HFF-Myc (cell line): ENCODE measurements at regions not wholly inside any gene's neighbourhood (a gene's known extent, or its start where the extent isn't known, plus 50 kb on each side); places are given as distances from the start of the nearest gene placed in this dataset.

Source experiments
- DNase-seq: peaks from one replicate; pipeline ENCODE4 v3.0.0-alpha.2; 2011; ENCODE audit warnings: low read depth; ENCODE audit errors: extremely low read depth
- H3K4me3 ChIP-seq: replicated peaks from 2 replicates; pipeline ENCODE4 v1.5.1; 2011; ENCODE audit warnings: low read depth, mild to moderate bottlenecking, control low read depth, low read length
- CTCF ChIP-seq: IDR thresholded peaks from 2 replicates; pipeline ENCODE4 v1.5.1; 2012; ENCODE audit warnings: mild to moderate bottlenecking, low read depth, low read length, control low read depth; ENCODE audit errors: missing control alignments

GRCh38 chr4:152247271-152247975 lies 288.5 kb downstream of the FBXW7 start:
- H3K4me3 ChIP-seq: no peak overlapping the region
- no peak for DNase-seq
- no peak for TF ChIP-seq CTCF

- H3K4me3 ChIP-seq: no peak overlapping the region
- no peak for DNase-seq
- TF ChIP-seq CTCF: no peak
Observed at GRCh38 chr4:152246659-152247058, 289.2 kb downstream of the FBXW7 start.

GRCh38 chr4:152245680-152246079 lies 290.2 kb downstream of the FBXW7 start:
- DNase-seq: no peak
- H3K4me3 ChIP-seq: no peak overlapping the region
- no peak for TF ChIP-seq CTCF

GRCh38 chr4:152244659-152245058 lies 291.2 kb downstream of the FBXW7 start:
- no peak for TF ChIP-seq CTCF
- DNase-seq: no peak
- H3K4me3 ChIP-seq: no peak overlapping the region

GRCh38 chr4:152243896-152244595 lies 291.8 kb downstream of the FBXW7 start:
- DNase-seq: no peak
- no peak for TF ChIP-seq CTCF
- no peak overlapping the region for H3K4me3 ChIP-seq

GRCh38 chr4:152243206-152243605 lies 292.7 kb downstream of the FBXW7 start:
- no peak overlapping the region for H3K4me3 ChIP-seq
- no peak for TF ChIP-seq CTCF
- DNase-seq: no peak

GRCh38 chr4:152240232-152240631 lies 295.7 kb downstream of the FBXW7 start:
- DNase-seq: no peak
- no peak overlapping the region for H3K4me3 ChIP-seq
- no peak for TF ChIP-seq CTCF
